ENCODE measurements at regions not wholly inside any gene's neighbourhood (a gene's known extent, or its start where the extent isn't known, plus 50 kb on each side); places are given as distances from the start of the nearest gene placed in this dataset.

GRCh38 chr5:157951673-157952373 is 92.9 kb upstream of the CLINT1 start:
- TF ChIP-seq, protein P1, sequence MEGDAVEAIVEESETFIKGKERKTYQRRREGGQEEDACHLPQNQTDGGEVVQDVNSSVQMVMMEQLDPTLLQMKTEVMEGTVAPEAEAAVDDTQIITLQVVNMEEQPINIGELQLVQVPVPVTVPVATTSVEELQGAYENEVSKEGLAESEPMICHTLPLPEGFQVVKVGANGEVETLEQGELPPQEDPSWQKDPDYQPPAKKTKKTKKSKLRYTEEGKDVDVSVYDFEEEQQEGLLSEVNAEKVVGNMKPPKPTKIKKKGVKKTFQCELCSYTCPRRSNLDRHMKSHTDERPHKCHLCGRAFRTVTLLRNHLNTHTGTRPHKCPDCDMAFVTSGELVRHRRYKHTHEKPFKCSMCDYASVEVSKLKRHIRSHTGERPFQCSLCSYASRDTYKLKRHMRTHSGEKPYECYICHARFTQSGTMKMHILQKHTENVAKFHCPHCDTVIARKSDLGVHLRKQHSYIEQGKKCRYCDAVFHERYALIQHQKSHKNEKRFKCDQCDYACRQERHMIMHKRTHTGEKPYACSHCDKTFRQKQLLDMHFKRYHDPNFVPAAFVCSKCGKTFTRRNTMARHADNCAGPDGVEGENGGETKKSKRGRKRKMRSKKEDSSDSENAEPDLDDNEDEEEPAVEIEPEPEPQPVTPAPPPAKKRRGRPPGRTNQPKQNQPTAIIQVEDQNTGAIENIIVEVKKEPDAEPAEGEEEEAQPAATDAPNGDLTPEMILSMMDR (IDR thresholded peaks at IDR 0.05; ENCODE audit: insufficient read depth, low read length, poor library complexity, severe bottlenecking), result no peak
- no peak for TF ChIP-seq EZH2phosphoT487 (conservative IDR thresholded peaks at IDR 0.05; ENCODE audit: low read length)

All from SU-DHL-6 (cell line).